ENCODE measurements at regions not wholly inside any gene's neighbourhood (a gene's known extent, or its start where the extent isn't known, plus 50 kb on each side); places are given as distances from the start of the nearest gene placed in this dataset.

- TF ChIP-seq CTCF (conservative IDR thresholded peaks at IDR 0.05; ENCODE audit: low read length), result no peak
- no peak for TF ChIP-seq EZH2phosphoT487 (IDR thresholded peaks at IDR 0.05; ENCODE audit: borderline replicate concordance, low read depth, low read length)
These were observed 128.1 kb upstream of the STMND1 start for GRCh38 chr6:16973545-16974386.
